ENCODE measurements at regions not wholly inside any gene's neighbourhood (a gene's known extent, or its start where the extent isn't known, plus 50 kb on each side); places are given as distances from the start of the nearest gene placed in this dataset.

DNA sequence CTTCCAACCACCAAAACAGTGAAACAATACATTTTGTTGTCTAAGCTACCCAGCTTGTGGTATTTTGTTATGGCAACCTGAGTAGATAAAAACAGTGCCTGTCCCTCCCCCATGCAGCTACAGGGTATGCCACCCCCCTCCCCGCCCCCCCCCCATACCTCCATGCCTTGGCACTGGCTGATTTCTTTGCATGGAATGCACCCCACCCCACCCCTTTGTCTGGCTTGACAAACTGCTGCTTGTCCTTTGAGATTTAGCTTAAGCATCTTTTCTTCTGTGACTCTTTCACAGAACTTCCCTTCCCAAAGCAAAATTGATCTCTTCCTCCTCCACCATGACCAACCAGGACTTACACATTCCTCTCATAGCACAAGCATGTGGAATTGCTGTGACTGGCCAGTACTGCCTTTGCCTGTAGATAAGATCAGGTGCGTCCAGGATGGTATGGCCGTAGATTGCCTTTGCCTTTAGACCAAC is 64.6 kb upstream of the ADGRF1 start:
- TF ChIP-seq POLR2AphosphoS5 (IDR thresholded peaks at IDR 0.05; ENCODE audit: low read depth, low read length) (no peak), SIN3A (IDR thresholded peaks at IDR 0.05; ENCODE audit: borderline replicate concordance, insufficient read depth, low read length) (no peak), REST (IDR thresholded peaks at IDR 0.05; ENCODE audit: insufficient read depth in 1 of 2, low read depth in 2 of 2, low read length in 2 of 2) (no peak)
